ENCODE measurements at regions not wholly inside any gene's neighbourhood (a gene's known extent, or its start where the extent isn't known, plus 50 kb on each side); places are given as distances from the start of the nearest gene placed in this dataset.

- TF ChIP-seq, protein P1, sequence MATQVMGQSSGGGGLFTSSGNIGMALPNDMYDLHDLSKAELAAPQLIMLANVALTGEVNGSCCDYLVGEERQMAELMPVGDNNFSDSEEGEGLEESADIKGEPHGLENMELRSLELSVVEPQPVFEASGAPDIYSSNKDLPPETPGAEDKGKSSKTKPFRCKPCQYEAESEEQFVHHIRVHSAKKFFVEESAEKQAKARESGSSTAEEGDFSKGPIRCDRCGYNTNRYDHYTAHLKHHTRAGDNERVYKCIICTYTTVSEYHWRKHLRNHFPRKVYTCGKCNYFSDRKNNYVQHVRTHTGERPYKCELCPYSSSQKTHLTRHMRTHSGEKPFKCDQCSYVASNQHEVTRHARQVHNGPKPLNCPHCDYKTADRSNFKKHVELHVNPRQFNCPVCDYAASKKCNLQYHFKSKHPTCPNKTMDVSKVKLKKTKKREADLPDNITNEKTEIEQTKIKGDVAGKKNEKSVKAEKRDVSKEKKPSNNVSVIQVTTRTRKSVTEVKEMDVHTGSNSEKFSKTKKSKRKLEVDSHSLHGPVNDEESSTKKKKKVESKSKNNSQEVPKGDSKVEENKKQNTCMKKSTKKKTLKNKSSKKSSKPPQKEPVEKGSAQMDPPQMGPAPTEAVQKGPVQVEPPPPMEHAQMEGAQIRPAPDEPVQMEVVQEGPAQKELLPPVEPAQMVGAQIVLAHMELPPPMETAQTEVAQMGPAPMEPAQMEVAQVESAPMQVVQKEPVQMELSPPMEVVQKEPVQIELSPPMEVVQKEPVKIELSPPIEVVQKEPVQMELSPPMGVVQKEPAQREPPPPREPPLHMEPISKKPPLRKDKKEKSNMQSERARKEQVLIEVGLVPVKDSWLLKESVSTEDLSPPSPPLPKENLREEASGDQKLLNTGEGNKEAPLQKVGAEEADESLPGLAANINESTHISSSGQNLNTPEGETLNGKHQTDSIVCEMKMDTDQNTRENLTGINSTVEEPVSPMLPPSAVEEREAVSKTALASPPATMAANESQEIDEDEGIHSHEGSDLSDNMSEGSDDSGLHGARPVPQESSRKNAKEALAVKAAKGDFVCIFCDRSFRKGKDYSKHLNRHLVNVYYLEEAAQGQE (tag by site-specific recombination; IDR thresholded peaks at IDR 0.05): no peak
- TF ChIP-seq ZNF639 (tag by site-specific recombination; IDR thresholded peaks at IDR 0.05) (no peak), ZNF175 (tag by site-specific recombination; IDR thresholded peaks at IDR 0.05) (no peak), ZNF48 (tag by site-specific recombination; IDR thresholded peaks at IDR 0.05) (no peak), ZNF660 (tag by site-specific recombination; IDR thresholded peaks at IDR 0.05) (no peak)
- TF ChIP-seq, protein P2, sequence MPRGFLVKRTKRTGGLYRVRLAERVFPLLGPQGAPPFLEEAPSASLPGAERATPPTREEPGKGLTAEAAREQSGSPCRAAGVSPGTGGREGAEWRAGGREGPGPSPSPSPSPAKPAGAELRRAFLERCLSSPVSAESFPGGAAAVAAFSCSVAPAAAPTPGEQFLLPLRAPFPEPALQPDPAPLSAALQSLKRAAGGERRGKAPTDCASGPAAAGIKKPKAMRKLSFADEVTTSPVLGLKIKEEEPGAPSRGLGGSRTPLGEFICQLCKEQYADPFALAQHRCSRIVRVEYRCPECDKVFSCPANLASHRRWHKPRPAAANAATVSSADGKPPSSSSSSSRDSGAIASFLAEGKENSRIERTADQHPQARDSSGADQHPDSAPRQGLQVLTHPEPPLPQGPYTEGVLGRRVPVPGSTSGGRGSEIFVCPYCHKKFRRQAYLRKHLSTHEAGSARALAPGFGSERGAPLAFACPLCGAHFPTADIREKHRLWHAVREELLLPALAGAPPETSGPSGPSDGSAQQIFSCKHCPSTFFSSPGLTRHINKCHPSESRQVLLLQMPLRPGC (tag by site-specific recombination; IDR thresholded peaks at IDR 0.05): no peak
Measured at GRCh38 chr9:31248156-31248555, 1136.3 kb upstream of the ACO1 start (continued).

DNA sequence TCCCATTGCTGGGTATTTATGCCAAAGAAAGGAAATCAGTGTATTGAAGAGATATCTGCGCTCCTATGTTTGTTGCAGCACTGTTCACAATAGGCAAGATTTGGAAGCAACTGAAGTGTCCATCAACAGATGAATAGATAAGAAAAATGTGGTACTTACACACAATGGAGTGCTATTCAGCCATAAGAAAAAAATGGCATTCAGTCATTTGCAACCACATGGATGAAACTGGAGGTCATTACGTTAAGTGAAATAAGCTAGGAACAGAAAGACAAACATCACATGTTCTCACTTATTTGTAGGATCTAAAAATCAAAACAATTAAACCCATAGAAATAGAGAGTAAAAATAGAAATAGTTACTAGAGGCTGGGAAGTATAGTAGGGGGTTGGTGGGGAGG is 1133.1 kb upstream of the ACO1 start:
- no peaks in the 10 kb centered on the region for H3K36me3 ChIP-seq (ENCODE audit: control insufficient read depth in 2 of 2, insufficient read depth in 1 of 2, low read length in 2 of 2)
- POLR2A ChIA-PET: no interaction called here
- no peaks in the 10 kb centered on the region for H3K4me1 ChIP-seq (ENCODE audit: control insufficient read depth, insufficient read depth, low read length)
- no peak overlapping the region for H3K4me3 ChIP-seq (ENCODE audit: low read depth, low read length)
- no peak overlapping the region for H3K27ac ChIP-seq (ENCODE audit: extremely low read depth, low read depth, low read length)
- TF ChIP-seq ZNF488 (tag by site-specific recombination; IDR thresholded peaks at IDR 0.05) (no peak), KLF7 (tag by site-specific recombination; IDR thresholded peaks at IDR 0.05; ENCODE audit: borderline replicate concordance) (no peak), GLIS1 (tag by site-specific recombination; IDR thresholded peaks at IDR 0.05) (no peak), ZNF221 (tag by site-specific recombination; IDR thresholded peaks at IDR 0.05; ENCODE audit: borderline replicate concordance) (no peak), SP2 (tag by site-specific recombination; IDR thresholded peaks at IDR 0.05) (no peak), ZNF426 (tag by site-specific recombination; IDR thresholded peaks at IDR 0.05) (no peak), ZNF707 (tag by site-specific recombination; IDR thresholded peaks at IDR 0.05) (no peak), FEZF1 (tag by site-specific recombination; IDR thresholded peaks at IDR 0.05) (no peak), HOXA7 (CRISPR knock-in tag; IDR thresholded peaks at IDR 0.05; ENCODE audit: borderline replicate concordance) (no peak), ZNF514 (tag by site-specific recombination; IDR thresholded peaks at IDR 0.05) (no peak), ZNF785 (tag by site-specific recombination; IDR thresholded peaks at IDR 0.05) (no peak)
- TF ChIP-seq, protein P3, sequence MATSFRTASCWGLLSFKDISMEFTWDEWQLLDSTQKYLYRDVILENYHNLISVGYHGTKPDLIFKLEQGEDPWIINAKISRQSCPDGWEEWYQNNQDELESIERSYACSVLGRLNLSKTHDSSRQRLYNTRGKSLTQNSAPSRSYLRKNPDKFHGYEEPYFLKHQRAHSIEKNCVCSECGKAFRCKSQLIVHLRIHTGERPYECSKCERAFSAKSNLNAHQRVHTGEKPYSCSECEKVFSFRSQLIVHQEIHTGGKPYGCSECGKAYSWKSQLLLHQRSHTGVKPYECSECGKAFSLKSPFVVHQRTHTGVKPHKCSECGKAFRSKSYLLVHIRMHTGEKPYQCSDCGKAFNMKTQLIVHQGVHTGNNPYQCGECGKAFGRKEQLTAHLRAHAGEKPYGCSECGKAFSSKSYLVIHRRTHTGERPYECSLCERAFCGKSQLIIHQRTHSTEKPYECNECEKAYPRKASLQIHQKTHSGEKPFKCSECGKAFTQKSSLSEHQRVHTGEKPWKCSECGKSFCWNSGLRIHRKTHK (tag by site-specific recombination; IDR thresholded peaks at IDR 0.05): no peak
- TF ChIP-seq, protein P4, sequence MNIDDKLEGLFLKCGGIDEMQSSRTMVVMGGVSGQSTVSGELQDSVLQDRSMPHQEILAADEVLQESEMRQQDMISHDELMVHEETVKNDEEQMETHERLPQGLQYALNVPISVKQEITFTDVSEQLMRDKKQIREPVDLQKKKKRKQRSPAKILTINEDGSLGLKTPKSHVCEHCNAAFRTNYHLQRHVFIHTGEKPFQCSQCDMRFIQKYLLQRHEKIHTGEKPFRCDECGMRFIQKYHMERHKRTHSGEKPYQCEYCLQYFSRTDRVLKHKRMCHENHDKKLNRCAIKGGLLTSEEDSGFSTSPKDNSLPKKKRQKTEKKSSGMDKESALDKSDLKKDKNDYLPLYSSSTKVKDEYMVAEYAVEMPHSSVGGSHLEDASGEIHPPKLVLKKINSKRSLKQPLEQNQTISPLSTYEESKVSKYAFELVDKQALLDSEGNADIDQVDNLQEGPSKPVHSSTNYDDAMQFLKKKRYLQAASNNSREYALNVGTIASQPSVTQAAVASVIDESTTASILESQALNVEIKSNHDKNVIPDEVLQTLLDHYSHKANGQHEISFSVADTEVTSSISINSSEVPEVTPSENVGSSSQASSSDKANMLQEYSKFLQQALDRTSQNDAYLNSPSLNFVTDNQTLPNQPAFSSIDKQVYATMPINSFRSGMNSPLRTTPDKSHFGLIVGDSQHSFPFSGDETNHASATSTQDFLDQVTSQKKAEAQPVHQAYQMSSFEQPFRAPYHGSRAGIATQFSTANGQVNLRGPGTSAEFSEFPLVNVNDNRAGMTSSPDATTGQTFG (tag by site-specific recombination; IDR thresholded peaks at IDR 0.05; ENCODE audit: borderline replicate concordance): no peak
- TF ChIP-seq, protein P5, sequence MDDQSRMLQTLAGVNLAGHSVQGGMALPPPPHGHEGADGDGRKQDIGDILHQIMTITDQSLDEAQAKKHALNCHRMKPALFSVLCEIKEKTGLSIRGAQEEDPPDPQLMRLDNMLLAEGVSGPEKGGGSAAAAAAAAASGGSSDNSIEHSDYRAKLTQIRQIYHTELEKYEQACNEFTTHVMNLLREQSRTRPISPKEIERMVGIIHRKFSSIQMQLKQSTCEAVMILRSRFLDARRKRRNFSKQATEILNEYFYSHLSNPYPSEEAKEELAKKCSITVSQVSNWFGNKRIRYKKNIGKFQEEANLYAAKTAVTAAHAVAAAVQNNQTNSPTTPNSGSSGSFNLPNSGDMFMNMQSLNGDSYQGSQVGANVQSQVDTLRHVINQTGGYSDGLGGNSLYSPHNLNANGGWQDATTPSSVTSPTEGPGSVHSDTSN (CRISPR knock-in tag; IDR thresholded peaks at IDR 0.05): no peak
- CTCF ChIA-PET: no interaction called here
- no peaks in the 10 kb centered on the region for H3K9me3 ChIP-seq (ENCODE audit: control insufficient read depth, insufficient read depth, low read depth, low read length)

Measured in HEK293 (cell line).